H9 (cell line): ENCODE measurements at regions not wholly inside any gene's neighbourhood (a gene's known extent, or its start where the extent isn't known, plus 50 kb on each side); places are given as distances from the start of the nearest gene placed in this dataset.

ENCODE experiments used
- DNase-seq: peaks from one replicate; pipeline ENCODE4 v3.0.0-alpha.2; 2017
- H2AFZ ChIP-seq: one replicate; pipeline ENCODE4 v1.6.1; 2013; ENCODE audit warnings: mild to moderate bottlenecking, low read length, control low read depth, moderate library complexity
- H2AK5ac ChIP-seq: 2 replicates; pipeline ENCODE4 v1.6.1; 2013; ENCODE audit warnings: low read length, control low read depth, mixed read lengths; ENCODE audit not compliant: insufficient read length
- H2BK120ac ChIP-seq: one replicate; pipeline ENCODE4 v1.6.1; 2013; ENCODE audit warnings: low read depth, mild to moderate bottlenecking, low read length, control low read depth, inconsistent platforms; ENCODE audit not compliant: poor library complexity, severe bottlenecking
- H2BK12ac ChIP-seq: 2 replicates; pipeline ENCODE4 v1.6.1; 2013; ENCODE audit warnings: low read length, control low read depth, mixed read lengths, low read depth; ENCODE audit not compliant: insufficient read length
- H2BK15ac ChIP-seq: 2 replicates; pipeline ENCODE4 v1.6.1; 2013; ENCODE audit warnings: low read depth, low read length, control low read depth
- H2BK20ac ChIP-seq: one replicate; pipeline ENCODE4 v1.6.1; 2013; ENCODE audit warnings: low read depth, mild to moderate bottlenecking, low read length, control low read depth, inconsistent platforms; ENCODE audit not compliant: poor library complexity, severe bottlenecking
- H2BK5ac ChIP-seq: 2 replicates; pipeline ENCODE4 v1.6.1; 2013; ENCODE audit warnings: low read length, control low read depth, mixed read lengths; ENCODE audit not compliant: insufficient read length
- H3K14ac ChIP-seq: 2 replicates; pipeline ENCODE4 v1.6.1; 2013; ENCODE audit warnings: low read length, control low read depth; ENCODE audit not compliant: insufficient read depth
- H3K18ac ChIP-seq: 2 replicates; pipeline ENCODE4 v1.6.1; 2013; ENCODE audit warnings: low read depth, mild to moderate bottlenecking, mixed read lengths, low read length, control low read depth; ENCODE audit not compliant: insufficient read length
- H3K23ac ChIP-seq: 2 replicates; pipeline ENCODE4 v1.6.1; 2013; ENCODE audit warnings: low read length, control low read depth, mixed read lengths, low read depth; ENCODE audit not compliant: insufficient read length
- H3K23me2 ChIP-seq: 2 replicates; pipeline ENCODE4 v1.6.1; 2013; ENCODE audit warnings: low read depth, mild to moderate bottlenecking, mixed read lengths, low read length, control low read depth; ENCODE audit not compliant: insufficient read length, poor library complexity, severe bottlenecking
- H3K27ac ChIP-seq: 2 replicates; pipeline ENCODE4 v1.5.1; 2013; ENCODE audit warnings: low read length, control low read depth, mixed read lengths, low read depth; ENCODE audit not compliant: insufficient read length
- H3K27me3 ChIP-seq: 2 replicates; pipeline ENCODE4 v1.6.1; 2013; ENCODE audit warnings: low read length, control low read depth, inconsistent platforms; ENCODE audit not compliant: insufficient read depth
- H3K4ac ChIP-seq: 2 replicates; pipeline ENCODE4 v1.6.1; 2013; ENCODE audit warnings: low read depth, mild to moderate bottlenecking, control low read depth, inconsistent platforms, low read length, moderate library complexity
- H3K4me1 ChIP-seq: 2 replicates; pipeline ENCODE4 v1.6.1; 2013; ENCODE audit warnings: low read length, control low read depth, inconsistent platforms; ENCODE audit not compliant: insufficient read depth
- H3K4me2 ChIP-seq: 2 replicates; pipeline ENCODE4 v1.6.1; 2013; ENCODE audit warnings: low read length, control low read depth, mixed read lengths; ENCODE audit not compliant: insufficient read length, insufficient read depth
- H3K56ac ChIP-seq: 2 replicates; pipeline ENCODE4 v1.6.1; 2013; ENCODE audit warnings: low read depth, mild to moderate bottlenecking, mixed read lengths, low read length, control low read depth; ENCODE audit not compliant: insufficient read length
- H3K79me1 ChIP-seq: 2 replicates; pipeline ENCODE4 v1.6.1; 2013; ENCODE audit warnings: low read depth, mild to moderate bottlenecking, moderate library complexity, low read length, control low read depth, inconsistent platforms; ENCODE audit not compliant: insufficient read depth, poor library complexity, severe bottlenecking
- H3K79me2 ChIP-seq: 2 replicates; pipeline ENCODE4 v1.6.1; 2013; ENCODE audit warnings: low read length, control low read depth, inconsistent platforms; ENCODE audit not compliant: insufficient read depth
- H3K9ac ChIP-seq: 2 replicates; pipeline ENCODE4 v1.6.1; 2013; ENCODE audit warnings: low read length, control low read depth, mixed read lengths; ENCODE audit not compliant: insufficient read length; ENCODE audit errors: extremely low read depth
- H3K9me3 ChIP-seq: one replicate; pipeline ENCODE4 v1.6.1; 2013; ENCODE audit warnings: low read depth, low read length, inconsistent platforms; ENCODE audit not compliant: control insufficient read depth
- H3T11ph ChIP-seq: one replicate; pipeline ENCODE4 v1.6.1; 2013; ENCODE audit warnings: mild to moderate bottlenecking, low read length, control low read depth, inconsistent platforms
- H4K20me1 ChIP-seq: one replicate; pipeline ENCODE4 v1.6.1; 2013; ENCODE audit not compliant: control insufficient read depth, insufficient read length, insufficient read depth
- H4K5ac ChIP-seq: 2 replicates; pipeline ENCODE4 v1.6.1; 2013; ENCODE audit warnings: low read depth, mild to moderate bottlenecking, mixed read lengths, low read length, control low read depth; ENCODE audit not compliant: insufficient read length
- H4K8ac ChIP-seq: replicated peaks from 2 replicates; pipeline ENCODE4 v1.6.1; 2013; ENCODE audit warnings: low read length, control low read depth, mixed read lengths, low read depth; ENCODE audit not compliant: insufficient read length
- H4K91ac ChIP-seq: 2 replicates; pipeline ENCODE4 v1.6.1; 2013; ENCODE audit warnings: low read depth, mild to moderate bottlenecking, moderate library complexity, mixed read lengths, low read length, control low read depth; ENCODE audit not compliant: insufficient read length
- H3K27ac Mint-ChIP-seq, 3 experiments: 2 replicates in 2 of 3; 3 replicates in 1 of 3; pipeline ENCODE4 v1.8.0; 2020 to 2021; ENCODE audit warnings: mixed read lengths in 3 of 3, mild to moderate bottlenecking in 1 of 3, moderate library complexity in 1 of 3
- H3K27me3 Mint-ChIP-seq: 2 replicates; pipeline ENCODE4 v1.8.0; 2021; ENCODE audit warnings: low read depth, mild to moderate bottlenecking, moderate library complexity, mixed read lengths
- H3K36me3 Mint-ChIP-seq, 3 experiments: 2 replicates in 2 of 3; 3 replicates in 1 of 3; pipeline ENCODE4 v1.8.0; 2020 to 2021; ENCODE audit warnings: low read depth in 3 of 3, mixed read lengths in 3 of 3; ENCODE audit not compliant: insufficient read depth in 1 of 3
- H3K4me1 Mint-ChIP-seq, 2 experiments: 2 replicates each; pipeline ENCODE4 v1.8.0; 2020; ENCODE audit warnings: mixed read lengths in 2 of 2
- H3K4me3 Mint-ChIP-seq, 2 experiments: 2 replicates in 1 of 2; 3 replicates in 1 of 2; pipeline ENCODE4 v1.8.0; 2020 to 2021; ENCODE audit warnings: mild to moderate bottlenecking in 2 of 2, mixed read lengths in 2 of 2, moderate library complexity in 1 of 2
- H3K9me3 Mint-ChIP-seq, 2 experiments: 2 replicates in 1 of 2; 3 replicates in 1 of 2; pipeline ENCODE4 v1.8.0; 2020; ENCODE audit warnings: mild to moderate bottlenecking in 2 of 2, mixed read lengths in 2 of 2, moderate library complexity in 1 of 2
- WGBS: extraction: QIAGEN DNeasy Blood & Tissue Kit; methylation state at CpG from one replicate; pipeline ENCODE4 v1.1.7; 2013; ENCODE audit warnings: missing lambda C conversion rate, low lambda C conversion rate, mixed read lengths; ENCODE audit not compliant: insufficient read length; ENCODE audit errors: extremely low coverage; 5-methylcytosine and 5-hydroxymethylcytosine counted together
- TF ChIP-seq, protein P1 (sequence below): fragments of 200-600 bp; sonication (generic); conservative IDR thresholded peaks from 3 replicates; pipeline ENCODE4 v1.8.0; 2021; ENCODE audit warnings: antibody characterized with exemption, mild to moderate bottlenecking

DNA sequence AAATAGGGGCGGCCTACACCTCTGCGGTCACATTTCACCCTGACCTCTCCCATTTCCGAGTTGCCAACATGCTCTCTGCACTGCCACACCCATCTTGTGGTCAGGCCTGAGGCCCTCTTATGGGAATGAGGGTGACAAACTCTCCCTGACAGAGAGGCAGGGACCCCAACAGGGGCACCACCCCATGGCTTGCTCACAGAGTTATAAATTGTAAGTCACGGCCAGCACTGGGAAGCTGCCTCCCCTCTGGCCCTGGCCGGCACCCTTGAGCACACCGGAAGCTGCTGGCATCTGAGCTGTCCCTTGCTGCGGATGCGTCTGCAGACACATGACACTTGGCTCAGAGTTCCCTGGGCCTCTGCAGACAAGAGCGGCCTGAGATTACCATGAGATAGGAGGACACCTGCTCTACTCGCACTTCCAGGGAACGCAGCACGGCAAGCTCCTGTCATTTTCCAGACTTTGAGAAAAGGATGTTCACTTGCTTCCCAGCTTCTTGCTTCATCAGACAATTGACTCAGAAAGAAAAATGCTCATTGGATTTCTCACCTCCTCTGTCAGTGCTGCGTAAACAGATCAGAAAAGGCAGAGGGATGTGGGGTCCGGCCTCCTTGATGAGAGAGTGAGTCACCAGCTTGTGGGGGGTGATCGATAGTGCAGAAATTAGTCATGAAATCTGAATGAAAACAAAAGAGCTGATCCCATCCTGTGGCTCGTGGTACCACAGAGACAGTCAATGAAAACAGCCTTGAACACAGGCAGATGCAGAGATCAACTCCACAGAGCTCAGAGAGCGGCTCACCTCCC lies 269.8 kb downstream of the SYK start:
- no peaks in the 10 kb centered on the region for H3K79me1 ChIP-seq
- no peak overlapping the region for H3K4ac ChIP-seq
- H3K18ac ChIP-seq = no peak overlapping the region
- no peak overlapping the region for H3K27ac ChIP-seq
- no peak overlapping the region for H3K4me3 Mint-ChIP-seq
- no peak overlapping the region for H2AFZ ChIP-seq
- no peak overlapping the region for H4K5ac ChIP-seq
- no peak for DNase-seq
- no peak overlapping the region for H3T11ph ChIP-seq
- H3K79me2 ChIP-seq = no peaks in the 10 kb centered on the region
- H3K27me3 ChIP-seq = no peaks in the 10 kb centered on the region
- H3K9me3 ChIP-seq = no peaks in the 10 kb centered on the region
- no peak overlapping the region for H3K4me2 ChIP-seq
- no CpG with 5 or more reads among the region's 17 CpGs for WGBS
- H3K23ac ChIP-seq = no peak overlapping the region
- H3K14ac ChIP-seq = no peak overlapping the region
- no peaks in the 10 kb centered on the region for H3K23me2 ChIP-seq
- no peak overlapping the region for H2BK5ac ChIP-seq
- H3K56ac ChIP-seq = no peak overlapping the region
- no peaks in the 10 kb centered on the region for H4K20me1 ChIP-seq
- H2BK120ac ChIP-seq = no peak overlapping the region
- H4K91ac ChIP-seq = no peak overlapping the region
- H3K27me3 Mint-ChIP-seq = no peaks in the 10 kb centered on the region; the same call in 1 of the 2 replicates
- no peak overlapping the region for H2BK12ac ChIP-seq
- H3K27ac Mint-ChIP-seq = no peak overlapping the region; a peak in 2 of 7 replicates
- no peak overlapping the region for H4K8ac ChIP-seq
- no peak overlapping the region for H2BK20ac ChIP-seq
- no peaks in the 10 kb centered on the region for H3K4me1 ChIP-seq
- TF ChIP-seq, protein P1, sequence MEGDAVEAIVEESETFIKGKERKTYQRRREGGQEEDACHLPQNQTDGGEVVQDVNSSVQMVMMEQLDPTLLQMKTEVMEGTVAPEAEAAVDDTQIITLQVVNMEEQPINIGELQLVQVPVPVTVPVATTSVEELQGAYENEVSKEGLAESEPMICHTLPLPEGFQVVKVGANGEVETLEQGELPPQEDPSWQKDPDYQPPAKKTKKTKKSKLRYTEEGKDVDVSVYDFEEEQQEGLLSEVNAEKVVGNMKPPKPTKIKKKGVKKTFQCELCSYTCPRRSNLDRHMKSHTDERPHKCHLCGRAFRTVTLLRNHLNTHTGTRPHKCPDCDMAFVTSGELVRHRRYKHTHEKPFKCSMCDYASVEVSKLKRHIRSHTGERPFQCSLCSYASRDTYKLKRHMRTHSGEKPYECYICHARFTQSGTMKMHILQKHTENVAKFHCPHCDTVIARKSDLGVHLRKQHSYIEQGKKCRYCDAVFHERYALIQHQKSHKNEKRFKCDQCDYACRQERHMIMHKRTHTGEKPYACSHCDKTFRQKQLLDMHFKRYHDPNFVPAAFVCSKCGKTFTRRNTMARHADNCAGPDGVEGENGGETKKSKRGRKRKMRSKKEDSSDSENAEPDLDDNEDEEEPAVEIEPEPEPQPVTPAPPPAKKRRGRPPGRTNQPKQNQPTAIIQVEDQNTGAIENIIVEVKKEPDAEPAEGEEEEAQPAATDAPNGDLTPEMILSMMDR = no peak
- H3K9ac ChIP-seq = no peak overlapping the region
- H3K4me1 Mint-ChIP-seq = peaks cover 7 to 12% of the 10 kb centered on the region in 2 experiments
- H2BK15ac ChIP-seq = no peak overlapping the region
- no peaks in the 10 kb centered on the region; a peak in 2 of 5 replicates for H3K9me3 Mint-ChIP-seq
- H3K36me3 Mint-ChIP-seq = no peaks in the 10 kb centered on the region
- no peak overlapping the region for H2AK5ac ChIP-seq
